Uterus (tissue), 2 donors: ENCODE measurements at regions not wholly inside any gene's neighbourhood (a gene's known extent, or its start where the extent isn't known, plus 50 kb on each side); places are given as distances from the start of the nearest gene placed in this dataset.

ENCODE experiments used
- CTCF ChIP-seq, 4 experiments: fragments of 200-600 bp in 2 of 4; fragments of 450-650 bp in 2 of 4; sonication (generic) in 2 of 4; IDR thresholded peaks; one replicate each; pipeline ENCODE4 v1.5.1; 2016 to 2019; ENCODE audit warnings: antibody characterized with exemption in 4 of 4, mild to moderate bottlenecking in 2 of 4, moderate library complexity in 1 of 4
- POLR2A ChIP-seq, 2 donors: fragments of 450-650 bp; IDR thresholded peaks; one replicate each; pipeline ENCODE4 v1.6.1; 2016; ENCODE audit warnings: antibody characterized with exemption in 2 of 2, mild to moderate bottlenecking in 1 of 2, moderate library complexity in 1 of 2

DNA sequence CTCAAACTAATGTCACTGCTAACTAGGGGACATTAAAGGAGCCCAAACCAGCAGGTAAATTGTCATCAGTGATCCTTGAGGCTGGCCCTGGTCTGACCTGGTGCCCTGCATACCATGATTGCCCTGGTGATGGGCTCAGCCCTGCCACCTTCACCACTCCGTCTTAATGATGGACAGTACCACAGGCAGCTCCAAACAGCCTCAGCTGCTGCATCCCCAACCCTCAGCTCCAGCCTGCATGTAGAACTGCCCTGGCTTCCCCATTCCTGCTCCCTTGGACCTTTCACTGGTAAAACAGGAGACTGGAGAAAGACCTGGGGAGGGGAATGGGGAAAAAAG, 190.0 kb downstream of the GAS1 start:
- TF ChIP-seq CTCF (IDR thresholded peaks at IDR 0.05) (no peak), POLR2A (IDR thresholded peaks at IDR 0.05) (no peak)
